Keratinocyte (primary cell): ENCODE measurements at regions not wholly inside any gene's neighbourhood (a gene's known extent, or its start where the extent isn't known, plus 50 kb on each side); places are given as distances from the start of the nearest gene placed in this dataset.

Experiments used
- DNase-seq: peaks from one replicate; pipeline ENCODE4 v3.0.0-alpha.2; 2011; ENCODE audit warnings: low read depth, missing footprints, low spot score
- FAIRE-seq: peaks from 2 replicates; lab custom pipeline; 2011; peaks lifted over from hg19 to GRCh38; lab: Jason Lieb, UNC
- H2AFZ ChIP-seq: 2 replicates; pipeline ENCODE4 v1.6.0; 2012; ENCODE audit warnings: low read length, control low read depth, inconsistent platforms; ENCODE audit not compliant: control insufficient read depth
- H3K27ac ChIP-seq: 2 replicates; pipeline ENCODE4 v1.5.1; 2011; ENCODE audit warnings: low read length; ENCODE audit not compliant: control insufficient read depth, insufficient read depth
- H3K27me3 ChIP-seq: 3 replicates; pipeline ENCODE4 v1.6.0; 2011; ENCODE audit warnings: low read length; ENCODE audit not compliant: control insufficient read depth, insufficient read depth; ENCODE audit errors: extremely low read depth
- H3K36me3 ChIP-seq, 2 experiments: 2 replicates in 1 of 2; 3 replicates in 1 of 2; pipeline ENCODE4 v1.5.1; 2011; ENCODE audit warnings: low read length in 2 of 2, mild to moderate bottlenecking in 1 of 2; ENCODE audit not compliant: control insufficient read depth in 2 of 2, insufficient read depth in 2 of 2; ENCODE audit errors: extremely low read depth in 1 of 2
- H3K4me1 ChIP-seq: 3 replicates; pipeline ENCODE4 v1.5.1; 2011; ENCODE audit warnings: low read length; ENCODE audit not compliant: control insufficient read depth, insufficient read depth; ENCODE audit errors: extremely low read depth
- H3K4me2 ChIP-seq: 3 replicates; pipeline ENCODE4 v1.6.0; 2011; ENCODE audit warnings: low read depth, low read length; ENCODE audit not compliant: control insufficient read depth, insufficient read depth; ENCODE audit errors: extremely low read depth
- H3K4me3 ChIP-seq, 3 experiments: fragments of 200-600 bp in 1 of 3; sonication (generic) in 1 of 3; 2 replicates in 2 of 3; 3 replicates in 1 of 3; pipeline ENCODE4 v1.5.1; 2011 to 2016; ENCODE audit warnings: low read length in 3 of 3, mild to moderate bottlenecking in 3 of 3, control low read depth in 2 of 3, inconsistent platforms in 1 of 3, low read depth in 1 of 3, mixed read lengths in 1 of 3, mixed run types in 1 of 3, moderate library complexity in 1 of 3; ENCODE audit not compliant: control insufficient read depth in 2 of 3, insufficient read depth in 2 of 3; ENCODE audit errors: extremely low read depth in 1 of 3
- H3K79me2 ChIP-seq: 2 replicates; pipeline ENCODE4 v1.6.0; 2012; ENCODE audit warnings: low read length; ENCODE audit not compliant: control insufficient read depth, insufficient read depth
- H3K9ac ChIP-seq: 3 replicates; pipeline ENCODE4 v1.6.0; 2011; ENCODE audit warnings: low read length; ENCODE audit not compliant: control insufficient read depth, insufficient read depth; ENCODE audit errors: extremely low read depth
- H3K9me1 ChIP-seq: 3 replicates; pipeline ENCODE4 v1.6.0; 2011; ENCODE audit warnings: low read length; ENCODE audit not compliant: control insufficient read depth, insufficient read depth; ENCODE audit errors: extremely low read depth
- H3K9me3 ChIP-seq: 2 replicates; pipeline ENCODE4 v1.5.1; 2012; ENCODE audit warnings: low read depth, low read length; ENCODE audit not compliant: control insufficient read depth
- H4K20me1 ChIP-seq: 3 replicates; pipeline ENCODE4 v1.6.0; 2011; ENCODE audit warnings: low read length; ENCODE audit not compliant: control insufficient read depth, insufficient read depth; ENCODE audit errors: extremely low read depth
- CTCF ChIP-seq, 3 experiments: IDR thresholded peaks in 1 of 3; conservative IDR thresholded peaks in 1 of 3; optimal IDR thresholded peaks in 1 of 3; 2 replicates in 2 of 3; 3 replicates in 1 of 3; pipeline versions ENCODE3 to v1.5.1; 2011; ENCODE audit warnings: low read length in 3 of 3, mild to moderate bottlenecking in 3 of 3, moderate library complexity in 2 of 3, control low read depth in 1 of 3, inconsistent platforms in 1 of 3; ENCODE audit not compliant: insufficient read depth in 2 of 3; ENCODE audit errors: extremely low read depth in 1 of 3
- EZH2 ChIP-seq: IDR thresholded peaks from one replicate; pipeline ENCODE4 v1.6.1; 2012; ENCODE audit warnings: inconsistent platforms, mild to moderate bottlenecking, low read length, moderate library complexity
- dilution Hi-C: fragments of 300-500 bp; cut with MboI; formaldehyde crosslinking; loops from one replicate; pipeline ENCODE4 v1.7.0; 2020; ENCODE audit warnings: low sequenced_read_pairs; ENCODE audit not compliant: extremely low pct_ligation_motif_present

- dilution Hi-C loops = no loop called here
- TF ChIP-seq EZH2 = no peak
- no peak for TF ChIP-seq CTCF (optimal IDR thresholded peaks at IDR 0.05 in 1 of 3, IDR thresholded peaks at IDR 0.05 in 1 of 3, conservative IDR thresholded peaks at IDR 0.05 in 1 of 3; ENCODE audit: extremely low read depth in 1 of 3, insufficient read depth in 2 of 3, low read length in 3 of 3)
- Histone ChIP-seq H3K36me3 (no peaks in the 10 kb centered on the region), H3K4me2 (no peak overlapping the region), H4K20me1 (no peaks in the 10 kb centered on the region), H3K9me1 (no peaks in the 10 kb centered on the region), H3K79me2 (no peaks in the 10 kb centered on the region), H3K9ac (no peak overlapping the region), H2AFZ (no peak overlapping the region), H3K4me3 (no peak overlapping the region), H3K4me1 (peaks cover 10% of the 10 kb centered on the region), H3K27me3 (no peaks in the 10 kb centered on the region), H3K27ac (no peak overlapping the region), H3K9me3 (no peaks in the 10 kb centered on the region)
- FAIRE-seq = no peak
- DNase-seq = no peak
These were observed 419.1 kb upstream of the NR5A2 start for GRCh38 chr1:199608414-199608813.

GRCh38 chr1:199612976-199613774 is 414.3 kb upstream of the NR5A2 start:
- Histone ChIP-seq H4K20me1 (no peaks in the 10 kb centered on the region), H3K4me2 (peak overlapping the region; percentile 62), H3K9me1 (no peaks in the 10 kb centered on the region), H3K27me3 (no peaks in the 10 kb centered on the region), H3K9ac (no peak overlapping the region), H3K4me1 (peaks cover 15% of the 10 kb centered on the region), H3K36me3 (no peaks in the 10 kb centered on the region), H2AFZ (no peak overlapping the region), H3K9me3 (no peaks in the 10 kb centered on the region), H3K79me2 (no peaks in the 10 kb centered on the region), H3K4me3 (no peak overlapping the region), H3K27ac (no peak overlapping the region)
- FAIRE-seq = peak; percentile 90
- no peak for DNase-seq
- TF ChIP-seq EZH2 (no peak), CTCF (optimal IDR thresholded peaks at IDR 0.05 in 1 of 3, IDR thresholded peaks at IDR 0.05 in 1 of 3, conservative IDR thresholded peaks at IDR 0.05 in 1 of 3; ENCODE audit: extremely low read depth in 1 of 3, insufficient read depth in 2 of 3, low read length in 3 of 3) (no peak)
- dilution Hi-C loops = no loop called here
